CD14-positive monocyte (primary cell): ENCODE measurements at regions not wholly inside any gene's neighbourhood (a gene's known extent, or its start where the extent isn't known, plus 50 kb on each side); places are given as distances from the start of the nearest gene placed in this dataset.

ENCODE experiments used
- DNase-seq, 3 donors: peaks; one replicate each; pipeline ENCODE4 v3.0.0-alpha.2; 2011 to 2022
- H2AFZ ChIP-seq: 2 replicates; pipeline ENCODE4 v1.6.0; 2012; ENCODE audit warnings: mild to moderate bottlenecking, low read depth, low read length, inconsistent platforms; ENCODE audit not compliant: insufficient read depth, poor library complexity, severe bottlenecking
- H3K27ac ChIP-seq, 2 donors: 1 replicate in 1 of 2; 2 replicates in 1 of 2; pipeline ENCODE4 v1.5.1; 2012 to 2013; ENCODE audit warnings: low read length in 2 of 2, control low read depth in 1 of 2, inconsistent platforms in 1 of 2, low read depth in 1 of 2, mild to moderate bottlenecking in 1 of 2
- H3K27me3 ChIP-seq, 2 donors: one replicate each; pipeline versions ENCODE4 v1.6.0 to v1.6.1; 2011 to 2013; ENCODE audit warnings: low read length in 2 of 2; ENCODE audit not compliant: control insufficient read depth in 2 of 2, insufficient read depth in 2 of 2
- H3K36me3 ChIP-seq, 2 donors: replicated peaks in 1 of 2; 1 replicate in 1 of 2; 2 replicates in 1 of 2; pipeline versions ENCODE4 v1.5.1 to v1.6.1; 2012 to 2013; ENCODE audit warnings: low read length in 2 of 2, control low read depth in 1 of 2, inconsistent platforms in 1 of 2, mild to moderate bottlenecking in 1 of 2; ENCODE audit not compliant: insufficient read depth in 2 of 2, control insufficient read depth in 1 of 2
- H3K4me1 ChIP-seq, 2 donors: 1 replicate in 1 of 2; 2 replicates in 1 of 2; pipeline versions ENCODE4 v1.5.1 to v1.6.1; 2012 to 2013; ENCODE audit warnings: low read length in 2 of 2, control low read depth in 1 of 2, inconsistent platforms in 1 of 2, mild to moderate bottlenecking in 1 of 2, moderate library complexity in 1 of 2; ENCODE audit not compliant: insufficient read depth in 2 of 2, control insufficient read depth in 1 of 2
- H3K4me2 ChIP-seq: replicated peaks from 2 replicates; pipeline ENCODE3; 2012; ENCODE audit warnings: low read length, moderate library complexity, mild to moderate bottlenecking; ENCODE audit not compliant: poor library complexity, severe bottlenecking; ENCODE audit errors: extremely low read depth
- H3K4me3 ChIP-seq, 3 experiments: fragments of 200-600 bp in 1 of 3; sonication (generic) in 1 of 3; replicated peaks in 1 of 3; 1 replicate in 2 of 3; 2 replicates in 1 of 3; pipeline ENCODE4 v1.5.1; 2011 to 2013; ENCODE audit warnings: low read length in 3 of 3, mild to moderate bottlenecking in 3 of 3, control low read depth in 2 of 3, low read depth in 2 of 3, inconsistent platforms in 1 of 3, moderate library complexity in 1 of 3
- H3K79me2 ChIP-seq: 2 replicates; pipeline ENCODE4 v1.6.0; 2012; ENCODE audit warnings: mild to moderate bottlenecking, control low read depth, inconsistent platforms, low read length, moderate library complexity; ENCODE audit not compliant: insufficient read depth
- H3K9ac ChIP-seq: 2 replicates; pipeline ENCODE4 v1.6.0; 2017; ENCODE audit warnings: low read length, mild to moderate bottlenecking; ENCODE audit not compliant: insufficient read depth, poor library complexity, severe bottlenecking
- H3K9me3 ChIP-seq, 2 donors: replicated peaks in 1 of 2; 1 replicate in 1 of 2; 2 replicates in 1 of 2; pipeline versions ENCODE4 v1.5.1 to v1.6.1; 2012 to 2013; ENCODE audit warnings: low read length in 2 of 2, control low read depth in 1 of 2; ENCODE audit not compliant: control insufficient read depth in 1 of 2, insufficient read depth in 1 of 2
- H4K20me1 ChIP-seq: 2 replicates; pipeline ENCODE4 v1.6.0; 2012; ENCODE audit warnings: mild to moderate bottlenecking, low read length, control low read depth, moderate library complexity; ENCODE audit not compliant: insufficient read depth
- H3K27ac Mint-ChIP-seq, 7 donors: one replicate each; pipeline ENCODE4 v1.8.0; 2020; ENCODE audit warnings: mild to moderate bottlenecking in 7 of 7, mixed read lengths in 7 of 7, moderate library complexity in 6 of 7, inconsistent platforms in 2 of 7
- H3K27me3 Mint-ChIP-seq, 3 donors: one replicate each; pipeline ENCODE4 v1.8.0; 2021 to 2022; ENCODE audit warnings: low read depth in 3 of 3, mild to moderate bottlenecking in 3 of 3, mixed read lengths in 3 of 3, moderate library complexity in 3 of 3, inconsistent platforms in 1 of 3
- H3K36me3 Mint-ChIP-seq, 2 donors: one replicate each; pipeline ENCODE4 v1.8.0; 2020; ENCODE audit warnings: mixed read lengths in 2 of 2, inconsistent platforms in 1 of 2, mild to moderate bottlenecking in 1 of 2
- H3K4me1 Mint-ChIP-seq: one replicate; pipeline ENCODE4 v1.8.0; 2020; ENCODE audit warnings: mild to moderate bottlenecking, mixed read lengths
- H3K4me3 Mint-ChIP-seq, 2 donors: one replicate each; pipeline ENCODE4 v1.8.0; 2020; ENCODE audit warnings: mild to moderate bottlenecking in 2 of 2, mixed read lengths in 2 of 2, moderate library complexity in 1 of 2
- H3K9me3 Mint-ChIP-seq, 7 donors: one replicate each; pipeline ENCODE4 v1.8.0; 2020 to 2022; ENCODE audit warnings: mixed read lengths in 7 of 7, mild to moderate bottlenecking in 6 of 7, moderate library complexity in 6 of 7, inconsistent platforms in 2 of 7
- WGBS: methylation state at CpG from one replicate; pipeline ENCODE4 v1.1.5; 2013; ENCODE audit warnings: missing lambda C conversion rate; ENCODE audit not compliant: insufficient coverage; 5-methylcytosine and 5-hydroxymethylcytosine counted together
- intact Hi-C, 2 donors: fragments of 100-400 bp; cut with micrococcal nuclease; formaldehyde crosslinking; loops; one replicate each; pipeline versions ENCODE4 v1.15.0 to v1.15.1; 2023
- TF ChIP-seq, protein P1 (sequence below): fragments of 200-600 bp; IDR thresholded peaks from one replicate; pipeline ENCODE4 v1.8.0; 2022; ENCODE audit warnings: antibody characterized with exemption, mild to moderate bottlenecking

- no peaks in the 10 kb centered on the region for H3K79me2 ChIP-seq
- no peak overlapping the region for H3K27ac ChIP-seq
- Mint-ChIP-seq H3K27me3 (peaks cover 0 to 3% (median 2%) of the 10 kb centered on the region in 3 donors), H3K9me3 (peaks cover 0 to 5% (median 0%) of the 10 kb centered on the region in 7 donors), H3K4me1 (no peaks in the 10 kb centered on the region), H3K36me3 (no peaks in the 10 kb centered on the region), H3K4me3 (no peak overlapping the region), H3K27ac (no peak overlapping the region)
- TF ChIP-seq, protein P1, sequence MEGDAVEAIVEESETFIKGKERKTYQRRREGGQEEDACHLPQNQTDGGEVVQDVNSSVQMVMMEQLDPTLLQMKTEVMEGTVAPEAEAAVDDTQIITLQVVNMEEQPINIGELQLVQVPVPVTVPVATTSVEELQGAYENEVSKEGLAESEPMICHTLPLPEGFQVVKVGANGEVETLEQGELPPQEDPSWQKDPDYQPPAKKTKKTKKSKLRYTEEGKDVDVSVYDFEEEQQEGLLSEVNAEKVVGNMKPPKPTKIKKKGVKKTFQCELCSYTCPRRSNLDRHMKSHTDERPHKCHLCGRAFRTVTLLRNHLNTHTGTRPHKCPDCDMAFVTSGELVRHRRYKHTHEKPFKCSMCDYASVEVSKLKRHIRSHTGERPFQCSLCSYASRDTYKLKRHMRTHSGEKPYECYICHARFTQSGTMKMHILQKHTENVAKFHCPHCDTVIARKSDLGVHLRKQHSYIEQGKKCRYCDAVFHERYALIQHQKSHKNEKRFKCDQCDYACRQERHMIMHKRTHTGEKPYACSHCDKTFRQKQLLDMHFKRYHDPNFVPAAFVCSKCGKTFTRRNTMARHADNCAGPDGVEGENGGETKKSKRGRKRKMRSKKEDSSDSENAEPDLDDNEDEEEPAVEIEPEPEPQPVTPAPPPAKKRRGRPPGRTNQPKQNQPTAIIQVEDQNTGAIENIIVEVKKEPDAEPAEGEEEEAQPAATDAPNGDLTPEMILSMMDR, result no peak
- H3K9ac ChIP-seq, result no peak overlapping the region
- intact Hi-C loops, result no loop called here
- no peaks in the 10 kb centered on the region for H3K36me3 ChIP-seq
- no peaks in the 10 kb centered on the region for H4K20me1 ChIP-seq
- H3K27me3 ChIP-seq, result no peaks in the 10 kb centered on the region
- 92% methylated on average over 5 of the region's 14 CpGs for WGBS
- no peaks in the 10 kb centered on the region for H3K4me1 ChIP-seq
- H3K4me2 ChIP-seq, result no peak overlapping the region
- H3K4me3 ChIP-seq, result no peak overlapping the region
- no peaks in the 10 kb centered on the region for H3K9me3 ChIP-seq
- no peak for DNase-seq
- no peak overlapping the region for H2AFZ ChIP-seq
Observed at GRCh38 chr12:67910360-67911274, 78.6 kb upstream of the IFNG-AS1 start.

DNA sequence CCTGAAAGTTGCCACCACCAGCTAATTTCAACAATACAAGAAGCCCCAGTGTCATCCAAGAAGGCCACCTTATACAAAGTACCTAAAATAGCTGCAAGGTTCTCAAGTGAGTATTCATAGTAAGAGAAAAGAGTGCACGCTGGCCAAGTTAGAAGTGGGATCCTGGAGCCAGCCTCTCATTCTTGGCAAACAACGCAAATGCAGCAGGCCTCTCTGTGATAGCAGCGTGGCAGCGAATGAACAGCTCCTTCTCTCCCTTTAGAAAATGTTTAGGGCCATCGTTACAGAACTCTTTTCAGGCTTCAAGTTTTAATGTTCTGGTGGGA, 78.0 kb upstream of the IFNG-AS1 start:
- H3K27me3 ChIP-seq, result no peaks in the 10 kb centered on the region
- no peak overlapping the region for H3K4me3 ChIP-seq
- Mint-ChIP-seq H3K27ac (no peak overlapping the region), H3K36me3 (no peaks in the 10 kb centered on the region), H3K4me1 (no peaks in the 10 kb centered on the region), H3K4me3 (no peak overlapping the region), H3K9me3 (peaks cover 0 to 5% (median 0%) of the 10 kb centered on the region in 7 donors), H3K27me3 (peaks cover 2 to 4% (median 2%) of the 10 kb centered on the region in 3 donors)
- WGBS, result 80% methylated on average over 1 of the region's 5 CpGs
- no peaks in the 10 kb centered on the region for H3K4me1 ChIP-seq
- H4K20me1 ChIP-seq, result no peaks in the 10 kb centered on the region
- H3K36me3 ChIP-seq, result no peaks in the 10 kb centered on the region
- intact Hi-C loops, result no loop called here
- H3K9ac ChIP-seq, result no peak overlapping the region
- H3K9me3 ChIP-seq, result no peaks in the 10 kb centered on the region
- no peak for DNase-seq
- no peak overlapping the region for H3K27ac ChIP-seq
- TF ChIP-seq, protein P1, result no peak
- no peak overlapping the region for H2AFZ ChIP-seq
- H3K79me2 ChIP-seq, result no peaks in the 10 kb centered on the region
- H3K4me2 ChIP-seq, result no peak overlapping the region
